SW 1271 (cell line): ENCODE measurements at regions not wholly inside any gene's neighbourhood (a gene's known extent, or its start where the extent isn't known, plus 50 kb on each side); places are given as distances from the start of the nearest gene placed in this dataset.

Experiments used
- DNase-seq, 2 experiments: peaks; one replicate each; lab custom pipeline; 2025; lab: John Stamatoyannopoulos, UW

GRCh38 chr10:3538656-3539531 is 246.1 kb downstream of the KLF6 start:
- peak in 1 of 2 experiments; percentile 8 for DNase-seq

- DNase-seq: no peak
Measured at GRCh38 chr10:3538291-3538655, 246.7 kb downstream of the KLF6 start.

GRCh38 chr10:3537518-3537917 is 247.5 kb downstream of the KLF6 start:
- DNase-seq: no peak

GRCh38 chr10:3535001-3535400 is 250.0 kb downstream of the KLF6 start:
- DNase-seq: no peak

- DNase-seq: no peak
Measured at GRCh38 chr10:3534433-3534832, 250.6 kb downstream of the KLF6 start.

GRCh38 chr10:3533296-3533695 is 251.7 kb downstream of the KLF6 start:
- DNase-seq: no peak

GRCh38 chr10:3532644-3533043 is 252.4 kb downstream of the KLF6 start:
- DNase-seq: no peak

GRCh38 chr10:3531670-3532069 is 253.3 kb downstream of the KLF6 start:
- no peak for DNase-seq

- no peak for DNase-seq
Measured at GRCh38 chr10:3530783-3531645, 254.0 kb downstream of the KLF6 start.

GRCh38 chr10:3530346-3530745 is 254.7 kb downstream of the KLF6 start:
- DNase-seq: no peak

- DNase-seq: no peak
Measured at GRCh38 chr10:3529691-3530090, 255.3 kb downstream of the KLF6 start.

GRCh38 chr10:3528823-3529403 is 256.1 kb downstream of the KLF6 start:
- no peak for DNase-seq

GRCh38 chr10:3528271-3528670 is 256.7 kb downstream of the KLF6 start:
- DNase-seq: no peak

- DNase-seq: no peak
Measured at GRCh38 chr10:3527869-3528268, 257.1 kb downstream of the KLF6 start.

GRCh38 chr10:3526727-3527501 is 258.1 kb downstream of the KLF6 start:
- DNase-seq: no peak

- peak in 1 of 2 experiments; percentile 56 for DNase-seq
Measured at GRCh38 chr10:3525832-3526449, 259.1 kb downstream of the KLF6 start.

- DNase-seq: no peak
Measured at GRCh38 chr10:3524086-3524960, 260.7 kb downstream of the KLF6 start.

GRCh38 chr10:3523309-3524050 is 261.5 kb downstream of the KLF6 start:
- DNase-seq: no peak

GRCh38 chr10:3516923-3517255 is 268.1 kb downstream of the KLF6 start:
- DNase-seq: no peak
